ENCODE measurements at regions not wholly inside any gene's neighbourhood (a gene's known extent, or its start where the extent isn't known, plus 50 kb on each side); places are given as distances from the start of the nearest gene placed in this dataset.

DNA sequence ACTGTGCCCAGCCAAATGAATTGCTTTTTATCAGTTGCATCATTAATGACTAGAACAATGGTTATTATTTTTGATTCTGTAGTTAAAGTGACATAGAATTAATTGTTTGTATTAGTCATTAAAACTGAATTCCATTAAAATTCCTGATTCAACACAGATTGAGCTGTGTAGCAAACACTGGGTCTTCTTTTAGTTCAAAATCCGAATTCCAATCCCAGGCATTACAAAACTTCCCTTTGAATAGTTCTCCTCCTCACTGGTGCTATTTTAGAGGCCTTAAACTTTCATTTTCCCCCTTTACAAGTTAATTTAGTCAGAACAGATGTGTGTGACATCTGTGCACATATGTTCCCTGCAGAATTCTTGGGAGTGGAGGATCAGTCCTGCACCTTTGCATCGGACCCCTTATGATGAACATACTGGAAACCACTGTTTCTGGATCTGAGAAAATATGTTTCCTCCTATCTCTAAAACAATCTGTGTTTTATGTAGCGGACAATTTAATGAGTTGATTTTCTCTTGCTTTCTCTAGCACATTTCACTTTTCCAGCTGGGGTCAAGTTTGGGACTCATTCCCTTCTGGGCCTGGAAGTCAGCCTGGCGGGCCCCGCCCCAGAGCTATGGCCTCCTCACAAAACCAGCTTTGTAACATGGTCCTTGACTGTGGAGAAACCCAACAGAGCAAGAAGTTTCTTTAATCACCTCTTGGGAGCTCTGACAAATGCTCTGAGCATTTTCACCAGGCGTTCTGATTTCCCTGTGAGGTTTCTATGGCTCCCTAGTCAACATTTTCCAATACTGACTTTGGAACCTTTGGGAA is 87.9 kb upstream of the MAMDC2 start:
- DNase-seq: no peak
- ATAC-seq: peak in 1 of 2 donors; percentile 33
- intact Hi-C loops (cut with DNase I): no loop called here

DNA sequence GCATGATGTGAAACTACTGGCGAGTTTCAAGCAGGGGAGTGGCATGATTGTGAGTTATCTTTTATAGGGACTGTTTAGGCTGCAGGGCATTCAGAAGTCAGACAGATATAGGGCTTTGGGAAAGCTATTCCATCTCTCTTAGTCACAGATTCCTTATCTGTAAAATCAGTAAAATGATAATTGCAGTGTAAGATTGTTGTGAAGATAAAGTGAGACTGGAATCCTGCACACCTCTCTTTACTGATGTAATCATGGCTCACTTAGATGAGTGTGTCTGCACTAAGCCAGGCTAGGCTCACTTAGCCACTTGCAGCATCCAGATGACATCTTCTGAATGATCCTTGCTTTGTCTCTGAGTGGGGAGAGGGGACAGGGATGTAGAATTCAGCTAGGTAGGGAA is 81.8 kb upstream of the MAMDC2 start:
- intact Hi-C loops (cut with DNase I): no loop called here
- no peak for DNase-seq
- ATAC-seq: no peak

DNA sequence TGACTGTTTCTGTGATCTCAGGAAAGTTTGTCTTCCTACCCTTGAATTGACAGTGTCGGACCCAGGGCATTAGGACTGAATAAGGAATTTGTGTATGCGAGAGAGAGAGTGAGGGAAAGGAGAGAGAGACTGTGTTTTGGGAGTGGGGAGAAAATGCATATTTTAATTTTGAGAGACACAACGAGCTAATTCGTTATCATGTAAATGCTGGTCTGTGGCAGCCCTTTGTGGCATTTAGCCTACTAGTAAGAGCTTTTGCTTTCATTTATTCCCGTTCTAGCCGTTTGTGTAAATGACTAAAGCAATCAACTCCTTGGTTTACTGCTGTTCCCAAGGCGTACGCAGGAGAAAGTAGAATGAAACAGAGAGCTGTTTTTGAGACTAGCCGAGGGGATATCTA is 79.8 kb upstream of the MAMDC2 start:
- no peak for ATAC-seq
- intact Hi-C loops (cut with DNase I): no loop called here
- no peak for DNase-seq

DNA sequence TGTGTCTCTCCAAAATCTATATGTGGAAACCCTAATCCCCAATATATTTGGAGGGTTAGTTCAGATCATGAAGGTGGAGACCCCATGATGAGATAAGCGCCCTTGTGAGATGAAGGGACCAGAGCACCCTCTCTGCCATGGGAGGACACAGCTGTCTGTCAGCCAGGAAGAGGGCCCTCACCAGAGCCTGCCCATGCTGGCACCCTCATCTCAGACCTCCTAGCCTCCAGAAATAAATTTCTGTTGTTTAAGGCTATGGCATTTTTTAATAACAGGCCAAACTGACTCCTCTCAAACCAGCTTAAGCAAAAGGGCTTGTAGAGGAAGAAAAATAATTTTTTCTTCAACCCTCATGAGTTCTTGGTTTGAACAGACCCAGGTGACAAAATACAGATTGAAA is 79.2 kb upstream of the MAMDC2 start:
- ATAC-seq (no peak), DNase-seq (no peak)
- intact Hi-C loops (cut with DNase I): no loop called here

DNA sequence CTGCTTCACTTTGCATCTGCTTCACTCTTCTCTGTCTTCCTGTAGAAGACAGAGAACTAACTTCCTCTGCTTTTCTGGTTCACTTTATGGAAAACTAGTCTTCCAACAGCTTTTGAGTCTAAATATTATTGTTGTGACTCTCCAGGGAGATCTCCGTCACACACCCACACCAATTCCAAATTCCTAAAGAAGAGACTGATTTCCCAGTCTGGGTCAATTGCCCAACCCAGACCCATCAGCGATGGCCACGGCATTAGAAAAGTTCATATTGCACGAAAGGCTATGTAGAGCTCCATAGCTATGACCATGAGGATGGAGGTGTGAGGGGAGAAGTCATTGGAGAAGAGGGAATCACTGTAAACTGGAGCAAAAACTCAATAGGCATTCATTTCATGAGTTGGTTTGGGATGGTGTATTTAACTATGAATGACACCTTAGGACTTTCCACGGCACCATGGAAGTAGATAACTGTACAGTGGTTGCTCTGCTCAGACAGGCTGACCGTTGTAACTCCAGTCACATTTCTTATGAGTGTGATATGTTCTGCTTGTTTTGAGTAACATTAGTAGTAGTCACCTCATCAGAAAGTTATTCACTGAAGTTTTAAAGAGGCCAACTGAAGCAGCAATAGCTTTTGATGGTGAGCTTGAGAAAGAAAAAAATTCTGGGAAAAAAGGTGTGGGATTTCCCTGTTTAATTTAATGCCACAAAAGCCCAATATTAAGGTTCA is 78.1 kb upstream of the MAMDC2 start:
- ATAC-seq (no peak), DNase-seq (no peak)
- intact Hi-C loops (cut with DNase I): no loop called here

DNA sequence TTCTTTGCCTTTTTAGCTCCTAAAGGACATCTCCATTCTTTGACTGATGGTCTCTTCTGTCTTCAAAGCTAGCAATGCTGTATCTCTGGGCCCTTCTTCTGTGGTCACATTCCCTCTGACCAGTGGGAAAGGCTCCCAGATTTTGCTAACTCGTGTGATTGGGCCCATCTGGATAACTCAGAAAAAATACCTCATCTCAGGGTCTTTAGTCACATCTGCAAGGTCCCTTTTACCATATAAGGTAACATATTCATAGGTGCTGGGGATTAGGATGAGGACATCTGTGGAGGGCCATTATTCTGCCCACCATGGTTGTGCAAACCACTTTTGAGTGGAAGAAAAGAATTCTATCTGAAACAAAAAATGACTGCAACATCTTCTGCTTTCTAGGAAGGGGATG is 76.3 kb upstream of the MAMDC2 start:
- no peak for DNase-seq
- intact Hi-C loops (cut with DNase I): no loop called here
- no peak for ATAC-seq

DNA sequence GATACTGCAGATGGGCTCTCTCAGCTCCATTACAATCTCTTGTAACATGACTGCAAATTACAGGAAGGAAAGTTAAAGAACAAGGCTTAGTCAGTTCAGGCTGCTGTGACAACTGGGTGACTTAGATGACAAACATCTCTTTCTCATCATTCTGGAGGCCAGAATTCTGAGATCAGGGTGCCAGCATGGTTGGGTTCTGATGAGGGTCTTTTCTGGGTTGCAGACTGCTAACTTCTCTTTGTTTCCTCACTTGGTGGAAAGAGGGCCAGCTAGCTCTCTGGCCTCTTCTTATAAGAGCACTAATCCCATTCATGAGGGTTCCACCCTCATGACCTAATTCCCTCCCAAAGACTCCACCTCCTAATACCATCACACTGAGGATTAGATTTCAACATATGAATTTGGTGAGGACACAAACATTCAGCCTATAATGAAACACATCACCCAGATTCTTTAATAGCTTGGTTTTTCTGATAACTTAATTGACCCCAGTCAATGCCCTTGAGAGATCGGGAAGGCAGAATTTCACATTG is 73.6 kb upstream of the MAMDC2 start:
- intact Hi-C loops (cut with DNase I): loop anchor here in 1 of 2 donors (5.0 kb wide), 1 partner anchor 142 kb away; no protein-coding TSS in a partner anchor
- no peak for ATAC-seq
- no peak for DNase-seq

DNA sequence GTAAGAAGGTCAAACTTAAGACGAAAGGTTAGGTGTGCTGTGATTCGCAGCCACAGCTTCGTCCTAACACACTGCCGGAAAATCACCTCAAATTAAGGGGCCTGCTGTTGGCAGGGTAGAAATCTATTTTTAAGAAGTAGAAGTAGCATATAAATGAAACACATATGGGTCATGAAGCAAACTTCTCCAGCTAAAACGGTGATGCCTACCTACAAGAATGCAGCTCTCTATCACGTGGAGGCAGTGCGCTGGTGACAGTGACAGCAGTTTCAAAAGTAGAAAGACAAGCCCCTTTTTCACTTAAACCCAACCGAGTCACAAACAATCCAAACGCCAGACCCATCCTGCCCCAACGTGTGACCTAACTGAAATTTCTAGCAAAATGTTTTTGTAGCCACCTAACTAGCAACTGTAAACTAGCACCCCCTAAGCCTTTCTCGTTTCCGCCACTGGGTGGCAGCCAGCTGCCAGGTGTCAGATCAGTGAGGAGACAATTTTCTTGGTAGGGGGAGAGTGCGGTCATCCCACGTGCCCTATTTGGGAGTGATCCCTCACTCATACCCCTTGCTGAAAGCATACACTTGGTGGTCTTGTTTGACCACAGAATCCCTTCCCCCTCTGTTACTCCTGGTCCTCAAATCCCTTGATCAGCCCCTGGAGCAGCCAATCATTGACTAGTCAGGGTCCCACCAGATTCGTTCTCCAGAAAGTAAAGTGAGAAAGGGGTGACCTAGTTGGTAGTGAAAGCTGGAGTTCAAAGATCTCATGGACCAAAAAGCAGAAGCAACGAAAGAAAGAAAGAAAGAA is 71.8 kb upstream of the MAMDC2 start:
- ATAC-seq (peak; percentile 79 to 81), DNase-seq (peak; percentile 82)
- intact Hi-C loops (cut with DNase I): loop anchor here (1.0 to 5.0 kb wide), 3 partner anchors 139 to 257 kb away; no protein-coding TSS in a partner anchor

DNA sequence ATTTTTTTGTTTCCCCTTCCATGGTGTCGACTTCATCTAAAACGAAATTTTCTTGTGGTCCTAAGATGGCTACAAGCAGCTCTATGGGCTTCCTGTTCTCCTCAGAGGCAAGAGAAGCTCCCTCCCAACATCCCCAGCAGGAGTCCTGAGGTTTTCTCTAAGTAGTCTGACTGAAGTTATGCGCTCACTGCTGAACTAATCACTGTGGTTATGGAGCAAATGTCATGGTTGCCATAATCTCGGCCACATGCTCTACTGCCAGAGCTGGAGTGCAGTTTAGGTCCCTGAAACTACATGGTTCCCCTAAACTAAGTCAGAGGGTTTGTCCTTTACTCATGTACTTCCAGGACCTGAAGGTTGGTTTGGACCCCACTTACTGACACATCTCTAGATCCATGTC is 68.0 kb upstream of the MAMDC2 start:
- intact Hi-C loops (cut with DNase I): loop anchor here in 1 of 2 donors (5.0 kb wide), 1 partner anchor 67 kb away; the partner anchor contains the start of gene MAMDC2
- ATAC-seq: no peak

DNA sequence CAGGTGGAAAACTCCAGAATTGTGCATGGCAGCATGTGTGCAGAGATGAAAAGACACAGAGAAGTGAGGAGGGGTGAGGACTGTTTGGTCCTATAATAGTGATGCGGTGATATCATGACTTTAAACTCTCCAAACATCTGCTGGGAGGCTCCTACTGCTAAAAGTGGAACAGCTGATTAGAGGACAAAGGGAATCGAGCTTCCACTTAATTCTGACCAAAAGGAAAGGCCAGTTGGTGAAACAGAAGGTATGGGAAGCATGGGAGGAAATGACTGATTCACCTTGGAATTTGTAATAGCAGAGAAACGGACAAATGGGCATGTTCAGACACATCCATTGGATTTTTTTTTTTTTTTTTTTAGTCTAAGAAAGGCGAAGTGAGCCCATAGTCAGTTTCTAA is 67.5 kb upstream of the MAMDC2 start:
- peak in 1 of 2 donors; percentile 48 for ATAC-seq
- intact Hi-C loops (cut with DNase I): loop anchor here in 1 of 2 donors (5.0 kb wide), 1 partner anchor 66 kb away; the partner anchor contains the start of gene MAMDC2
- DNase-seq: no peak

More for the DNA sequence above, 68.0 kb upstream of the MAMDC2 start:
- no peak for DNase-seq

DNA sequence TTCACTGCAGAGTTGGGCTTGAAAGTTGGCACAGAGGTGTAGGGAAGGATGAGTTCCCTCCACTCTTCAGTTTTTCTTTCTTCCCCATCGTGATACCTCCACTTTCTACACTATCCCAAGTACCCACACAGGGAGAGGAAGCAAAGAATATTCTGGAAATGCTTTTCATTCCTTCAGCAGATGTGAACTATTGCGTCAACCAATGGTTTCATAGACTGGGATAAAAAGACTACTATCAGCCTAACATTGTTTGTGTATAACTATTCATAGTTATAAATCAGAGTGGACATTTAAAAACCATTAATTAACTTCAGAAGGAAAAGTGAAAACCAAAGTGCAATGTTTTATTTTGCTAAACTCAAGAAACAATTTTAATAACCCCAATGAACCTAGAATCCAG is 63.6 kb upstream of the MAMDC2 start:
- intact Hi-C loops (cut with DNase I): no loop called here
- no peak for ATAC-seq
- no peak for DNase-seq

DNA sequence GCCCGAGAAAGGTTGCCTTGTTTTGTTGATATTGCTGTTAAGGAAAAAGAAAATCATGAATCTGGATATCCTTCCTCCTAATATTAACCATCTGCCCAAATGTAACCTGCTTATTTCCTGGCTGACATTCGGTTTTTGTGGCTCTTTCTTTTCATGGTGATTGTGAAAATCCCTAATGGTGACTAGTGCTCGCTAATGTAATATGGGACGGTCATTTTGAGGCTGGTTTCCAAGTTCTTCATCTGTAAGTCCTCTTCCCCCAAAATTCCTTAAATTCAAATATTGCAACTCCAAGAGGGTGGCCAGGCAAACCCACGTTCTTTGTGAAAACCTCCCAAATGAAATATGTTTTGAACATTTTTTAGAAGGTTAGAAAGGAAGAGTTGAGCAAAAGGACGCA is 63.1 kb upstream of the MAMDC2 start:
- intact Hi-C loops (cut with DNase I): no loop called here
- DNase-seq (no peak), ATAC-seq (no peak)

DNA sequence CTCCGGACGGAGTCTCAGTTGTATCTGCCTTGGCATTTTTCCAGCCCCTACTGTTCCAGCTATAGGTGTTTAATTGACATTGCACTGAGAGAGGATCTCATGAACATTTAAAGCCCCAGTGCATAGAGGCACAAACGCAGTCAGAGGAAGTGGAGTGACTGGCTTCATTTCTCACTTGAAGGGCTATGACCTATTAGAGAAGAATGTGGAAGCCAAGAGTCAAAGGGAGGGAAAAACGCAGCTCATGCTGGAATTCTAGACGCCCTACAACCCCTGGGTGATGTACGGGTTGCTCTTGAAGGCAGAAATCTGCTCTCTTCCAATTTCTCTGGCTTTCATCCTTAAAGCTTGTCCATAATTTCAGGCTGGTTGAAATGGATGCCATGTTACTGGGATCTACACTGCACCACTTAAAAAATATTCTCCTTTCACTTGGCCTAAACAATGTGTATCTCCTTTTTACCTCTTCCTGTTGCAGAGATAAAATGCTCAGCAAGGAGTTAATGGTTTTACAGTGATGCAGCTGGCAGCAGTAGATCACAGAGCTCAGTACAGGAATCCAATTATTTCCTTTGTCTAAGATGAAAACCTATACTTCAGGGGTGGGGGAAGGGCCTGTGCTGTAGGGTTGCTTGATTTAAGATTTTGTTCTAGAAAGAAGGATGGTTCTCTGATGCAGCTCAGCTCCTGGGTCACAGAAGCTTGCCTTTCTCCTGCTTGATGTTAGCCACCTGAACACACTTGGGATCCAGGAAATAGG is 61.8 kb upstream of the MAMDC2 start:
- DNase-seq (no peak), ATAC-seq (no peak)
- intact Hi-C loops (cut with DNase I): no loop called here

DNA sequence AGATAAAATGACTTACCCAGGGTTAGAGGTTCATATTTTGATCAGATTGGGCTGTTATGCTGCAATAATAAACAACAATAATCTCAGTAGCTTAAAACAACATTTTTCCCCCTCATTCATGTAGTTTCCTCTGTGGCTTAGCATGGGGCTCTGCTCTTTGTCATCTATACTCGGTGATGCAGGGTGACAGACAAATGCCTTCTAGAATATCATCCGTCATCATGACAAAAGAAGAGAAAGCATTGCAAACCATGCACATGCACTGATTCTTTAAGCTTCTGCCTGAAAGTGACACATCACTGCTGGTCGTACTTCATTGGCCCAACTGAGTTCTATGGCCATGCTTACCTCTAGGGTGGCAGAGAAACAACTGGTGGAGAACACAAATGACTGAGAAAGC is 58.8 kb upstream of the MAMDC2 start:
- no peak for ATAC-seq
- DNase-seq: no peak
- intact Hi-C loops (cut with DNase I): no loop called here

DNA sequence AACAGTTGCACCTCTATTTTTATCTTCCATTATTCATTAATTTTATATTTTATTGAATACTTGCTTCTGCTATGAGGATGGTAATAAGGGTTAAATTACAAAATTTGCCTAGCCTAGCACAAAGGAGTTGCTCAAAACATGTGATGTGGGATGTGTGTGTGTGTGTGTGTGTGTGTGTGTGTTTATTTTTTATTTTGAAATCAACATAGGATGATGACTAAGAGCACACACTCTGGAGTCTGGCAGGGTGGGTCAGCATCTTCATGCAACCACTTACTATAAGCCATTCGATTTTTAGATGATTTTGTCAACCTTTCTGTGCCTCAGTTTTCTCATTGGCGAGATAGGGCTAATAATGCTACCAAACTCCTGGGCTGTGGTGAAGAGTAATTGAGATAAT is 57.7 kb upstream of the MAMDC2 start:
- ATAC-seq (no peak), DNase-seq (no peak)
- intact Hi-C loops (cut with DNase I): no loop called here

DNA sequence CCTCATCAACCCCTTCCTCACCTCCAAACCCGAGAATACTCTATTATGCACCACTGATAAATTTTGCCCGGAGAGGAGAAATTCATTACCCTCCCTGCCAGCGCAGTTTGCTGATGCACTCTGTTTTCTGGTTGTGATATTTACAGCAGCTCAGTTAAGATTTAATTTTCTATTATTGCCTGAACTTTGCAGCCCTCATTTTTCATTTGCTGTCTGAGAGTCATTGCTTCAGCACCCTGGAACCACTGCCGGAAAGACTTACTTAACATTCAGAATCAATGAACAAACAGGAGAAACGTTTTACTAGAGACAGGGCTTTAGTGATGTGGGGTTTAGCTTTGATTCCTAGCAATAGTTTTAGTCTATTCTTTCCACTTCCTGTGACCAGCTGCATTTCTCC is 56.7 kb upstream of the MAMDC2 start:
- DNase-seq (no peak), ATAC-seq (no peak)
- intact Hi-C loops (cut with DNase I): no loop called here

DNA sequence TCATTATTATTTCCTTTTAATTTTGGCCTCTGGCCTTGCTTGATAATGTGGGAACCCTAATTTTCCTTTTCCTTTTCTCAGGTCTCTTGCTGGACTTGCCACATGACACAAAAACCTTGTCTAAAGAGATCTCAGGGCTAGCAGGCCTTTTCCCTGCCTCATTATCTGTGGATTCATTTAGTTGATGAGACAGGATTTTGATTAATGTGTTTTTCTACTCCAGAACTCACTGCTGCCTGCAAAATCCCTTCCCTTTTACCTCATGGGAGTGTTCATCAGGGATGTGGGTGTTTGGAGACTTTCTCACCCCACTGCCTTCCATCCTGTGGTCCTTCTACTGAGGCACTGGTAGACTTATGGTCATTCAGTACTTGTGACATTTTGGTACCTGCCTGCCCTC is 56.2 kb upstream of the MAMDC2 start:
- intact Hi-C loops (cut with DNase I): no loop called here
- ATAC-seq (no peak), DNase-seq (no peak)

DNA sequence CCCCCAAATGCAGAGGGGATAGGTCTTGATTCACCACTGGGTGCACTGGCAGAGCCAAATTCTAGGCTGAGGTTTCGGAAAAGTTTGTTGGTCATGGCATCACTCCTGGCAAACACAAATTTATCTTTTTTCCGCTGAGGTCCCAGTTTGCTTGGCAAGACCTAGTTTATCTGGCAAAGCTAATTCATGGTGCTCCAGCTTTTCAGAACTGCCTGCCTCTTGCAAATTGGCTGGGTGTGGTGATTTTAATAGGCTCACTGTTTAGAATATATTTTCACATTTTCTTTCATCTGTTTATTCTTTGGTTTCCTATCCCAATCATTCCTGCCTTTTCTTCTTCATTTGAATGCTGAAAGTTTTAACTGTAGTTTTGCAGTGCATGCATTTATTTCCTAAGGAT is 50.5 kb upstream of the MAMDC2 start:
- no peak for ATAC-seq
- intact Hi-C loops (cut with DNase I): no loop called here
- DNase-seq: no peak

All from left cardiac atrium (tissue), 4 donors.